Cardiac muscle cell (in vitro differentiated cells and primary cell): ENCODE measurements at regions not wholly inside any gene's neighbourhood (a gene's known extent, or its start where the extent isn't known, plus 50 kb on each side); places are given as distances from the start of the nearest gene placed in this dataset.

Experiments used
- DNase-seq, 2 donors: peaks; one replicate each; pipeline versions ENCODE4 v3.0.0 to v3.0.0-alpha.2; 2010 to 2017; ENCODE audit warnings: low read depth in 1 of 2, low spot score in 1 of 2
- H3K27ac ChIP-seq: fragments of 200-600 bp; sonication (generic); 2 replicates; pipeline ENCODE4 v1.5.1; 2016
- H3K27me3 ChIP-seq: fragments of 200-600 bp; sonication (generic); 2 replicates; pipeline ENCODE4 v1.6.0; 2016; ENCODE audit warnings: control low read depth
- H3K36me3 ChIP-seq: fragments of 200-600 bp; sonication (generic); 2 replicates; pipeline ENCODE4 v1.5.1; 2016; ENCODE audit warnings: control low read depth
- H3K4me1 ChIP-seq: fragments of 200-600 bp; sonication (generic); 2 replicates; pipeline ENCODE4 v1.8.1; 2017; ENCODE audit warnings: low read depth, mild to moderate bottlenecking, mixed run types
- H3K4me3 ChIP-seq: fragments of 200-600 bp; sonication (generic); 2 replicates; pipeline ENCODE4 v1.5.1; 2016; ENCODE audit warnings: mild to moderate bottlenecking
- H3K9me3 ChIP-seq: fragments of 200-600 bp; sonication (generic); 2 replicates; pipeline ENCODE4 v1.5.1; 2017; ENCODE audit warnings: low read depth, mild to moderate bottlenecking, control low read depth
- TF ChIP-seq, protein P1 (sequence below): IDR thresholded peaks from 2 replicates; pipeline ENCODE4 v1.5.1; 2012; ENCODE audit warnings: low read depth, mild to moderate bottlenecking, low read length

GRCh38 chr14:76941544-76941943, 87.0 kb downstream of the IRF2BPL start:
- Histone ChIP-seq H3K27me3 (no peaks in the 10 kb centered on the region), H3K4me3 (no peak overlapping the region), H3K36me3 (no peaks in the 10 kb centered on the region), H3K4me1 (peaks cover 46% of the 10 kb centered on the region), H3K27ac (peak overlapping the region; percentile 99), H3K9me3 (no peaks in the 10 kb centered on the region)
- TF ChIP-seq, protein P1, sequence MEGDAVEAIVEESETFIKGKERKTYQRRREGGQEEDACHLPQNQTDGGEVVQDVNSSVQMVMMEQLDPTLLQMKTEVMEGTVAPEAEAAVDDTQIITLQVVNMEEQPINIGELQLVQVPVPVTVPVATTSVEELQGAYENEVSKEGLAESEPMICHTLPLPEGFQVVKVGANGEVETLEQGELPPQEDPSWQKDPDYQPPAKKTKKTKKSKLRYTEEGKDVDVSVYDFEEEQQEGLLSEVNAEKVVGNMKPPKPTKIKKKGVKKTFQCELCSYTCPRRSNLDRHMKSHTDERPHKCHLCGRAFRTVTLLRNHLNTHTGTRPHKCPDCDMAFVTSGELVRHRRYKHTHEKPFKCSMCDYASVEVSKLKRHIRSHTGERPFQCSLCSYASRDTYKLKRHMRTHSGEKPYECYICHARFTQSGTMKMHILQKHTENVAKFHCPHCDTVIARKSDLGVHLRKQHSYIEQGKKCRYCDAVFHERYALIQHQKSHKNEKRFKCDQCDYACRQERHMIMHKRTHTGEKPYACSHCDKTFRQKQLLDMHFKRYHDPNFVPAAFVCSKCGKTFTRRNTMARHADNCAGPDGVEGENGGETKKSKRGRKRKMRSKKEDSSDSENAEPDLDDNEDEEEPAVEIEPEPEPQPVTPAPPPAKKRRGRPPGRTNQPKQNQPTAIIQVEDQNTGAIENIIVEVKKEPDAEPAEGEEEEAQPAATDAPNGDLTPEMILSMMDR: no peak
- DNase-seq: peak in 1 of 2 donors; percentile 74

- peaks cover 45% of the 10 kb centered on the region for H3K4me1 ChIP-seq
- H3K27ac ChIP-seq: peak overlapping the region; percentile 99
- H3K4me3 ChIP-seq: no peak overlapping the region
- peak in 1 of 2 donors; percentile 86 for DNase-seq
- no peaks in the 10 kb centered on the region for H3K36me3 ChIP-seq
- no peaks in the 10 kb centered on the region for H3K27me3 ChIP-seq
- TF ChIP-seq, protein P1: no peak
- H3K9me3 ChIP-seq: no peaks in the 10 kb centered on the region
These were observed 88.3 kb downstream of the IRF2BPL start for GRCh38 chr14:76940021-76940760.

- no peaks in the 10 kb centered on the region for H3K27me3 ChIP-seq
- DNase-seq: no peak
- H3K4me1 ChIP-seq: peaks cover 45% of the 10 kb centered on the region
- H3K36me3 ChIP-seq: no peaks in the 10 kb centered on the region
- TF ChIP-seq, protein P1: no peak
- no peaks in the 10 kb centered on the region for H3K9me3 ChIP-seq
- H3K4me3 ChIP-seq: no peak overlapping the region
- H3K27ac ChIP-seq: peak overlapping the region; percentile 99
These were observed 89.3 kb downstream of the IRF2BPL start for GRCh38 chr14:76939015-76939742.

DNA sequence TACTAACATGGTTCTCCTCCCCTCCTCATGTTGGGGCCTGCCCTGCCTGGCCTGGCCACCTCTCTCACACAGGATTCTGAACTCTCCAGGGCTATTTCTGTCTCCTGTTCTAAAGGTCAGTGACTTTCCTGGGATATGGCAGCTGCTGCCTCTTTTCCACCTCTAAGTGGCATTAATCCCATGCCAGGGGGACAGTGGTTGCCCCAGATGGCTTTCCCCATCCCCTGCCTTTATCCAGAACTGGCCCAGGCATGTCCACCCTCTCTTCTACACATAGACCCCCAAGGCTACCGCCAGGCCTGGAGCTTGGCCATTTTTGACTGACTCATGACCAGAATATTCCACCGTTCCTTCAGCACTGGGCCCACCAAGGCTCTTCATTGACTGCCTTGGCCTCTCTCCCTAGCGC, 90.4 kb downstream of the IRF2BPL start:
- no peak for DNase-seq
- no peaks in the 10 kb centered on the region for H3K27me3 ChIP-seq
- no peaks in the 10 kb centered on the region for H3K9me3 ChIP-seq
- H3K4me1 ChIP-seq: peaks cover 45% of the 10 kb centered on the region
- no peak overlapping the region for H3K4me3 ChIP-seq
- no peaks in the 10 kb centered on the region for H3K36me3 ChIP-seq
- peak overlapping the region; percentile 62 for H3K27ac ChIP-seq
- TF ChIP-seq, protein P1: no peak

DNA sequence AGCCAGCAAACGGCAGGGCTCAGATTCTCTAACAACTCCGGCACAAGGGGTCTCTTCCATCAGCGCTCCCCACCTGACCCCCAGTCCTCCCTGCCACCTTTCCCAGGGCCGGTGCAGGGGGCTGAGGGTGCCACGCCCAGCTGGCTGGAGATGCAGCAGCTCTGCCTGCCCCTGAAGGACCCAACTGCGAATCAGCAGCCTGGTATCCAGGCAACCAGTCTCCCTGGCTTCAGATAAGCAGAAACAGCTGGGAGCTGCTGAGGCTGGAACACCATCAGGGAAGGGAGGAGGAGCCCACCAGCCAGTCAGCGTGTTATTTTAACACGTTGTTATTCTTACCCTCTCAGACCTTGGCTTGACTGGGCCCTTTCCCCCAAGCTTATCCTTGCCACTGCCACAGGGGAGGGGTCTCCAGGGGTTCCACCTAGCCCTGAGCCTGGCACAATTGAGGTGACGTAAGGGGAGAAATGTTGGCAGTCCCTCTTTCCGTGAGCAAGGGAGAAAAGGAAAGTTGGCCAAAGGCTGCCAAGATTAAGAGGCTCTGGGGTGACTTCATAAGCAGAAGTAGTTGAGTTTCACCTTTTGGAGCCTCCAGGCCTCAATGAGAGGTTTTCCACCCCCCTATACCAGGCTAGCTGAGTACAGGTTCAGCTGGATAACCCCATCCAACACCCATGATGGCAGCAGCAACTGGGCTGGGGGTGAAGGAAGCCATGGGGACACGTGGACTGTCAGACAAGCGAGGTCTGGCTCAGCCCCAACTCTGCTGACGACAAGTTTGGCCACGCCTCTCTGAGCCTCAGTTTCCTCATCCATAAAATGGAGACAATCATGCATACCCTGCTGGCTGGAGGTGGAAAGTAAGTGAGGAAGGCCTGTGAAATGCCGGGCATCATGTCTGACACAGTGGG, 91.1 kb downstream of the IRF2BPL start:
- Histone ChIP-seq H3K4me3 (no peak overlapping the region), H3K27me3 (no peaks in the 10 kb centered on the region), H3K36me3 (no peaks in the 10 kb centered on the region), H3K27ac (peak overlapping the region; percentile 67), H3K9me3 (no peaks in the 10 kb centered on the region), H3K4me1 (peaks cover 45% of the 10 kb centered on the region)
- peak; percentile 88 to 91 for DNase-seq
- TF ChIP-seq, protein P1: no peak
